Thyroid gland (tissue), 4 donors: ENCODE measurements at regions not wholly inside any gene's neighbourhood (a gene's known extent, or its start where the extent isn't known, plus 50 kb on each side); places are given as distances from the start of the nearest gene placed in this dataset.

ENCODE experiments used
- DNase-seq, 2 donors: peaks; one replicate each; pipeline ENCODE4 v3.0.0-alpha.2; 2019
- H3K27ac ChIP-seq, 3 donors: fragments of 200-600 bp; sonication (generic); 1 replicate in 2 of 3; 2 replicates in 1 of 3; pipeline ENCODE4 v1.5.1; 2016 to 2019; ENCODE audit warnings: mild to moderate bottlenecking in 1 of 3, moderate library complexity in 1 of 3
- H3K27me3 ChIP-seq: fragments of 200-600 bp; sonication (generic); one replicate; pipeline ENCODE4 v1.5.1; 2019
- H3K36me3 ChIP-seq, 2 donors: fragments of 200-600 bp; sonication (generic); one replicate each; pipeline ENCODE4 v1.5.1; 2016 to 2019
- H3K4me1 ChIP-seq, 2 donors: fragments of 200-600 bp; sonication (generic); one replicate each; pipeline ENCODE4 v1.5.1; 2017 to 2019
- H3K4me3 ChIP-seq, 3 donors: fragments of 200-600 bp; sonication (generic); replicated peaks in 1 of 3; 1 replicate in 2 of 3; 2 replicates in 1 of 3; pipeline ENCODE4 v1.5.1; 2016; ENCODE audit warnings: mild to moderate bottlenecking in 1 of 3
- H3K9me3 ChIP-seq: fragments of 200-600 bp; sonication (generic); one replicate; pipeline ENCODE4 v1.5.1; 2017
- POLR2A ChIP-seq, 2 donors: fragments of 450-650 bp; IDR thresholded peaks; one replicate each; pipeline ENCODE4 v1.6.1; 2017; ENCODE audit warnings: antibody characterized with exemption in 2 of 2, mild to moderate bottlenecking in 2 of 2, moderate library complexity in 1 of 2
- WGBS, 2 donors: methylation state at CpG; one replicate each; pipeline ENCODE4 v1.1.5; 2017; 5-methylcytosine and 5-hydroxymethylcytosine counted together
- intact Hi-C: fragments of 100-400 bp; cut with DNase I; formaldehyde crosslinking; loops from one replicate; pipeline ENCODE4 v1.15.1; 2023
- TF ChIP-seq, protein P1 (sequence below), 6 experiments: fragments of 200-600 bp in 3 of 6; fragments of 450-650 bp in 3 of 6; sonication (generic) in 3 of 6; IDR thresholded peaks; one replicate each; pipeline ENCODE4 v1.5.1; 2016 to 2019; ENCODE audit warnings: antibody characterized with exemption in 6 of 6, mild to moderate bottlenecking in 2 of 6, inconsistent platforms in 1 of 6, moderate library complexity in 1 of 6

DNA sequence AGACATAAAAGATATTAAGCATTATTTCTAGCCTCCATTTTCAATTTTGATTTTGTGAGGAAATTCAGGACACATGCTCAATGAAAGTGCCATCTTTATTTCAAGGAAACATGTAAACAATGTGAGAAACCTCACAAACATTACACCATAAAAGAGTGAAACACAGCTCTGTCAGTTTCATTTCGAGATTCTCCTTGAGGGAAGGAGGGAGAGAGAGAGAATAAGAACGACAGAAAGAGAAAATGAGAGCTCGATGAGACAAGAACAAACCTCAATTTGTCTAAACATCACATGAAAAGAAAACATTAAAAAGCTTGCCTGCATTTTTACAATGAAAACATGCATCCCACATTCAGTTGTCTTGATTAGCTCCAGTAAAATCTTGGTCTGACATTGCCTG is 553.5 kb upstream of the MEF2C start:
- H3K9me3 ChIP-seq, result no peaks in the 10 kb centered on the region
- no peak overlapping the region for H3K27ac ChIP-seq
- TF ChIP-seq, protein P1, sequence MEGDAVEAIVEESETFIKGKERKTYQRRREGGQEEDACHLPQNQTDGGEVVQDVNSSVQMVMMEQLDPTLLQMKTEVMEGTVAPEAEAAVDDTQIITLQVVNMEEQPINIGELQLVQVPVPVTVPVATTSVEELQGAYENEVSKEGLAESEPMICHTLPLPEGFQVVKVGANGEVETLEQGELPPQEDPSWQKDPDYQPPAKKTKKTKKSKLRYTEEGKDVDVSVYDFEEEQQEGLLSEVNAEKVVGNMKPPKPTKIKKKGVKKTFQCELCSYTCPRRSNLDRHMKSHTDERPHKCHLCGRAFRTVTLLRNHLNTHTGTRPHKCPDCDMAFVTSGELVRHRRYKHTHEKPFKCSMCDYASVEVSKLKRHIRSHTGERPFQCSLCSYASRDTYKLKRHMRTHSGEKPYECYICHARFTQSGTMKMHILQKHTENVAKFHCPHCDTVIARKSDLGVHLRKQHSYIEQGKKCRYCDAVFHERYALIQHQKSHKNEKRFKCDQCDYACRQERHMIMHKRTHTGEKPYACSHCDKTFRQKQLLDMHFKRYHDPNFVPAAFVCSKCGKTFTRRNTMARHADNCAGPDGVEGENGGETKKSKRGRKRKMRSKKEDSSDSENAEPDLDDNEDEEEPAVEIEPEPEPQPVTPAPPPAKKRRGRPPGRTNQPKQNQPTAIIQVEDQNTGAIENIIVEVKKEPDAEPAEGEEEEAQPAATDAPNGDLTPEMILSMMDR (IDR thresholded peaks at IDR 0.05), result no peak
- no peak for TF ChIP-seq POLR2A (IDR thresholded peaks at IDR 0.05)
- no peaks in the 10 kb centered on the region for H3K27me3 ChIP-seq
- DNase-seq, result no peak
- intact Hi-C loops, result no loop called here
- 63 to 71% methylated on average over 3 of the region's 3 CpGs for WGBS, 2 donors
- H3K4me3 ChIP-seq, result no peak overlapping the region
- no peaks in the 10 kb centered on the region for H3K36me3 ChIP-seq
- no peaks in the 10 kb centered on the region for H3K4me1 ChIP-seq

DNA sequence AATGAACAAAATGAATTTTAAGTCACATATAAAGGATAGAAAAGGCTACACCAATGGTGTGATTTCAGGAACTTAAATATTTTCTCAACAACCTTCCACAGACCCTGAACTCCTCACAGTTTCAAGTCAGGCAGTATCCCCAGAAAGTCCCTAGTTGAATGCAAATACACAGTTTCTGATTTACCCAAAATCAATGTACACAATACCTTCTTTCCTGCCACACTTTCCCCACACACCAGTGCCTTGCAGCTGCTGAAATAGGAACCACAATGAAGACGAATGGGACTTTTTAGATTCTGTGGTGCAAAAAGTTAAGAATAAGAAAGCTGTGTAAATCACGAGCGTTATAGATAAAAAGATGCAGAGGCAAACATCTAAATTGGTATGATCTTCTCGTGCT is 552.4 kb upstream of the MEF2C start:
- WGBS, 2 donors, result 92 to 96% methylated on average over 4 of the region's 4 CpGs
- TF ChIP-seq, protein P1 (IDR thresholded peaks at IDR 0.05), result no peak
- TF ChIP-seq POLR2A (IDR thresholded peaks at IDR 0.05), result no peak
- no peaks in the 10 kb centered on the region for H3K36me3 ChIP-seq

DNA sequence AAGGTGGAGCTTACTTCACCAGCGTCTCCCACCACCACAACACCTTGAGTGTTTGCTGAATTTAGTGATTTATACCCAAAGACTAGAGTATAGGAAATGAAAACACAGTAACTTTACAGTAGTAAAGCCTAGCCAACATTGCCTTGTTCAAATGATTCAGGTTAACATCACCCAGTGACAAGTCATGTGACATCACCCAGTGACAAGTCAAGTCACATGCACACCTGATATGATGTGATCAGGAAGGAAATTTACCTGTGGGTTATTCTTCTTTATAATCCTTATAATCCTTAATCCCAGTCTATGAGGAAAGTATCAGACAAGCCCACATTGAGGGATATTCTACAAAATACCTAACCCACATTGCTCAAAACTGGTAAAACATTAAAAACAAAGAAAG is 545.6 kb upstream of the MEF2C start:
- H3K4me3 ChIP-seq, result no peak overlapping the region
- intact Hi-C loops, result no loop called here
- WGBS, 2 donors, result 100% methylated on average over 1 of the region's 1 CpG
- H3K27ac ChIP-seq, result no peak overlapping the region
- no peaks in the 10 kb centered on the region for H3K9me3 ChIP-seq
- DNase-seq, result no peak
- H3K27me3 ChIP-seq, result no peaks in the 10 kb centered on the region
- TF ChIP-seq, protein P1 (IDR thresholded peaks at IDR 0.05), result no peak
- TF ChIP-seq POLR2A (IDR thresholded peaks at IDR 0.05), result no peak
- no peaks in the 10 kb centered on the region for H3K36me3 ChIP-seq
- H3K4me1 ChIP-seq, result no peaks in the 10 kb centered on the region

More for the DNA sequence above, 552.4 kb upstream of the MEF2C start:
- DNase-seq, result no peak
- Histone ChIP-seq H3K9me3 (no peaks in the 10 kb centered on the region), H3K4me3 (no peak overlapping the region), H3K27ac (no peak overlapping the region), H3K27me3 (no peaks in the 10 kb centered on the region), H3K4me1 (no peaks in the 10 kb centered on the region)
- intact Hi-C loops, result no loop called here

DNA sequence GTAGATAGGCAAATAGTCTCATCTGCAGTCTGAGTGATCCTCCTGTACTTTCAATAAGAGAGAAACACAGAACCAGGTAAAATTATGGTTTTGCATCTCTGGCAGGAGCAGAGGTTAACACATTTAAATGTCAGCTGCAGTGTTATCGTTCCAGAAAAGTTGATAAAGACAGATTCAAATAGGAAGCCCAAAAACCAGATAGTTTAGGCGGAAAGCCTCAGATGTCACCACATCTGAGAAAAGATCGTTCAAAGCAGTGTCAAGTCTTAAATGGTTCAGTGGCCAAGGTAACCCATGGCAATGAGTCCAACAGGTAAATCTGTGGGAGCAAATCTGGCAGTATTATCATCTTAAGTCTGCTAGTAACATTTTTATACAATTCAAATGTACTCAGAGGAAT is 542.1 kb upstream of the MEF2C start:
- no peaks in the 10 kb centered on the region for H3K27me3 ChIP-seq
- no peaks in the 10 kb centered on the region for H3K9me3 ChIP-seq
- 68 to 77% methylated on average over 3 of the region's 3 CpGs for WGBS, 2 donors
- H3K4me3 ChIP-seq, result no peak overlapping the region
- H3K36me3 ChIP-seq, result no peaks in the 10 kb centered on the region
- no peak for DNase-seq
- intact Hi-C loops, result no loop called here
- H3K27ac ChIP-seq, result no peak overlapping the region
- H3K4me1 ChIP-seq, result no peaks in the 10 kb centered on the region
- TF ChIP-seq, protein P1 (IDR thresholded peaks at IDR 0.05), result no peak
- no peak for TF ChIP-seq POLR2A (IDR thresholded peaks at IDR 0.05)

DNA sequence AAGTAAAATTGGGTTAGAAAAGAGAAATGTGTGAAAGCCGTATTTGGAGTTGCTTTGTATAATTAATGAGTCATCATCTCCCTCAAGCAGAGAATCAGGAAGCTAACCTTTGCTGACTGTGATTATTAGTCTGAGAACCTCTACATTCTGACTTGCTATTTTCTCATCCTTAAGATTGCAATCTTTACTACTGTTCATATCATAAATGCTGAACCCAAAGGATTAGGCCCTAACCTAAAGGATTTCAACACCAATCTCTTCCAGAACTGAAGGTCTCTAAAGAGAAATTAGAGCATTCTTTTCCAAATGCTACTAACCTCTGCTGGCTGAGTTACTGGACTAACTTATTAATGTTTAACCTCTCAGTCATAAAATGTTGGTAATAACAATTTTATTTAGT is 538.1 kb upstream of the MEF2C start:
- no peaks in the 10 kb centered on the region for H3K9me3 ChIP-seq
- H3K4me3 ChIP-seq, result no peak overlapping the region
- intact Hi-C loops, result no loop called here
- no peak for DNase-seq
- no peaks in the 10 kb centered on the region for H3K4me1 ChIP-seq
- no peak overlapping the region for H3K27ac ChIP-seq
- 45 to 69% methylated on average over 1 of the region's 1 CpG for WGBS, 2 donors
- TF ChIP-seq POLR2A (IDR thresholded peaks at IDR 0.05), result no peak
- TF ChIP-seq, protein P1 (IDR thresholded peaks at IDR 0.05), result no peak
- no peaks in the 10 kb centered on the region for H3K27me3 ChIP-seq
- no peaks in the 10 kb centered on the region for H3K36me3 ChIP-seq
